Skeletal muscle satellite cell (primary cell): ENCODE measurements at regions not wholly inside any gene's neighbourhood (a gene's known extent, or its start where the extent isn't known, plus 50 kb on each side); places are given as distances from the start of the nearest gene placed in this dataset.

ENCODE experiments used
- H3K27me3 ChIP-seq: 2 replicates; pipeline ENCODE4 v1.7.0; 2013; ENCODE audit warnings: low read length; ENCODE audit not compliant: control insufficient read depth, insufficient read depth
- H3K36me3 ChIP-seq: 2 replicates; pipeline ENCODE4 v1.7.0; 2013; ENCODE audit warnings: mild to moderate bottlenecking, control low read depth, low read length; ENCODE audit not compliant: insufficient read depth
- H3K4me1 ChIP-seq: 2 replicates; pipeline ENCODE4 v1.7.0; 2013; ENCODE audit warnings: low read length; ENCODE audit not compliant: control insufficient read depth, insufficient read depth
- H3K4me2 ChIP-seq: 2 replicates; pipeline ENCODE4 v1.7.0; 2013; ENCODE audit warnings: mild to moderate bottlenecking, low read length
- H3K4me3 ChIP-seq: 2 replicates; pipeline ENCODE4 v1.7.0; 2013; ENCODE audit warnings: low read length
- H3K9ac ChIP-seq: 2 replicates; pipeline ENCODE4 v1.7.0; 2013; ENCODE audit warnings: mild to moderate bottlenecking, low read depth, low read length, moderate library complexity
- H3K9me3 ChIP-seq: replicated peaks from 2 replicates; pipeline ENCODE4 v1.7.0; 2013; ENCODE audit warnings: mild to moderate bottlenecking, control low read depth, low read length

GRCh38 chr20:11721411-11721810, 196.3 kb upstream of the BTBD3 start:
- no peak overlapping the region for H3K9ac ChIP-seq
- peaks cover 8% of the 10 kb centered on the region for H3K4me1 ChIP-seq
- H3K9me3 ChIP-seq = no peaks in the 10 kb centered on the region
- no peak overlapping the region for H3K4me3 ChIP-seq
- no peaks in the 10 kb centered on the region for H3K27me3 ChIP-seq
- H3K36me3 ChIP-seq = no peaks in the 10 kb centered on the region
- H3K4me2 ChIP-seq = no peak overlapping the region

GRCh38 chr20:11724097-11724496, 193.6 kb upstream of the BTBD3 start:
- Histone ChIP-seq H3K4me1 (no peaks in the 10 kb centered on the region), H3K9me3 (no peaks in the 10 kb centered on the region), H3K27me3 (no peaks in the 10 kb centered on the region), H3K36me3 (no peaks in the 10 kb centered on the region), H3K4me3 (no peak overlapping the region), H3K4me2 (no peak overlapping the region), H3K9ac (no peak overlapping the region)

- no peak overlapping the region for H3K4me2 ChIP-seq
- no peaks in the 10 kb centered on the region for H3K4me1 ChIP-seq
- no peaks in the 10 kb centered on the region for H3K9me3 ChIP-seq
- no peak overlapping the region for H3K4me3 ChIP-seq
- no peaks in the 10 kb centered on the region for H3K36me3 ChIP-seq
- H3K9ac ChIP-seq = no peak overlapping the region
- no peaks in the 10 kb centered on the region for H3K27me3 ChIP-seq
Observed at GRCh38 chr20:11726026-11726425, 191.7 kb upstream of the BTBD3 start.

- no peak overlapping the region for H3K4me3 ChIP-seq
- no peak overlapping the region for H3K4me2 ChIP-seq
- H3K4me1 ChIP-seq = no peaks in the 10 kb centered on the region
- no peaks in the 10 kb centered on the region for H3K27me3 ChIP-seq
- H3K36me3 ChIP-seq = no peaks in the 10 kb centered on the region
- H3K9me3 ChIP-seq = no peaks in the 10 kb centered on the region
- no peak overlapping the region for H3K9ac ChIP-seq
Observed at GRCh38 chr20:11727708-11728107, 190.0 kb upstream of the BTBD3 start.

GRCh38 chr20:11728937-11729336, 188.8 kb upstream of the BTBD3 start:
- H3K4me3 ChIP-seq = no peak overlapping the region
- H3K9ac ChIP-seq = no peak overlapping the region
- no peaks in the 10 kb centered on the region for H3K4me1 ChIP-seq
- H3K4me2 ChIP-seq = no peak overlapping the region
- no peaks in the 10 kb centered on the region for H3K27me3 ChIP-seq
- H3K9me3 ChIP-seq = no peaks in the 10 kb centered on the region
- H3K36me3 ChIP-seq = no peaks in the 10 kb centered on the region

- Histone ChIP-seq H3K4me3 (no peak overlapping the region), H3K4me2 (no peak overlapping the region), H3K36me3 (no peaks in the 10 kb centered on the region), H3K27me3 (no peaks in the 10 kb centered on the region), H3K9ac (no peak overlapping the region), H3K9me3 (no peaks in the 10 kb centered on the region), H3K4me1 (no peaks in the 10 kb centered on the region)
Observed at GRCh38 chr20:11729806-11730205, 187.9 kb upstream of the BTBD3 start.

- Histone ChIP-seq H3K4me3 (no peak overlapping the region), H3K9me3 (no peaks in the 10 kb centered on the region), H3K27me3 (no peaks in the 10 kb centered on the region), H3K36me3 (no peaks in the 10 kb centered on the region), H3K4me1 (peaks cover 10% of the 10 kb centered on the region), H3K9ac (no peak overlapping the region), H3K4me2 (no peak overlapping the region)
Observed at GRCh38 chr20:11734431-11734830, 183.3 kb upstream of the BTBD3 start.

- no peaks in the 10 kb centered on the region for H3K9me3 ChIP-seq
- no peak overlapping the region for H3K4me3 ChIP-seq
- H3K36me3 ChIP-seq = no peaks in the 10 kb centered on the region
Observed at GRCh38 chr20:11738852-11739251, 178.8 kb upstream of the BTBD3 start.

GRCh38 chr20:11740975-11741374, 176.7 kb upstream of the BTBD3 start:
- Histone ChIP-seq H3K9me3 (no peaks in the 10 kb centered on the region), H3K27me3 (no peaks in the 10 kb centered on the region), H3K36me3 (no peaks in the 10 kb centered on the region), H3K4me3 (no peak overlapping the region), H3K4me2 (no peak overlapping the region), H3K4me1 (peaks cover 11% of the 10 kb centered on the region), H3K9ac (no peak overlapping the region)

More at GRCh38 chr20:11738852-11739251, 178.8 kb upstream of the BTBD3 start:
- no peaks in the 10 kb centered on the region for H3K27me3 ChIP-seq
- H3K4me1 ChIP-seq = peaks cover 11% of the 10 kb centered on the region
- no peak overlapping the region for H3K9ac ChIP-seq
- H3K4me2 ChIP-seq = no peak overlapping the region

- no peak overlapping the region for H3K4me3 ChIP-seq
- H3K9ac ChIP-seq = no peak overlapping the region
- H3K27me3 ChIP-seq = no peaks in the 10 kb centered on the region
- no peaks in the 10 kb centered on the region for H3K4me1 ChIP-seq
- H3K4me2 ChIP-seq = no peak overlapping the region
- no peaks in the 10 kb centered on the region for H3K9me3 ChIP-seq
- H3K36me3 ChIP-seq = no peaks in the 10 kb centered on the region
Observed at GRCh38 chr20:11745145-11745544, 172.5 kb upstream of the BTBD3 start.

- Histone ChIP-seq H3K36me3 (no peaks in the 10 kb centered on the region), H3K4me2 (no peak overlapping the region), H3K9me3 (no peaks in the 10 kb centered on the region), H3K27me3 (no peaks in the 10 kb centered on the region), H3K4me1 (no peaks in the 10 kb centered on the region), H3K9ac (no peak overlapping the region), H3K4me3 (no peak overlapping the region)
Observed at GRCh38 chr20:11748436-11748835, 169.3 kb upstream of the BTBD3 start.

- H3K4me2 ChIP-seq = no peak overlapping the region
- peaks cover 10% of the 10 kb centered on the region for H3K4me1 ChIP-seq
- H3K9me3 ChIP-seq = no peaks in the 10 kb centered on the region
- H3K27me3 ChIP-seq = no peaks in the 10 kb centered on the region
- H3K4me3 ChIP-seq = no peak overlapping the region
- no peak overlapping the region for H3K9ac ChIP-seq
- H3K36me3 ChIP-seq = no peaks in the 10 kb centered on the region
Observed at GRCh38 chr20:11752336-11752735, 165.4 kb upstream of the BTBD3 start.
